Lower leg skin (tissue), 4 donors: ENCODE measurements at regions not wholly inside any gene's neighbourhood (a gene's known extent, or its start where the extent isn't known, plus 50 kb on each side); places are given as distances from the start of the nearest gene placed in this dataset.

Experiments used
- DNase-seq, 2 donors: peaks; one replicate each; pipeline ENCODE4 v3.0.0-alpha.2; 2019; ENCODE audit warnings: low spot score in 2 of 2
- H3K4me3 ChIP-seq: fragments of 200-600 bp; sonication (generic); 2 replicates; pipeline ENCODE4 v1.5.1; 2017; ENCODE audit warnings: mild to moderate bottlenecking, low read depth; ENCODE audit not compliant: poor library complexity, severe bottlenecking
- CTCF ChIP-seq, 3 donors: fragments of 450-650 bp; IDR thresholded peaks; one replicate each; pipeline ENCODE4 v1.5.1; 2016; ENCODE audit warnings: antibody characterized with exemption in 3 of 3, mild to moderate bottlenecking in 3 of 3, moderate library complexity in 2 of 3
- POLR2A ChIP-seq, 2 donors: fragments of 450-650 bp; IDR thresholded peaks; one replicate each; pipeline ENCODE4 v1.6.1; 2016 to 2017; ENCODE audit warnings: antibody characterized with exemption in 2 of 2, mild to moderate bottlenecking in 1 of 2, moderate library complexity in 1 of 2
- WGBS, 2 donors: methylation state at CpG; one replicate each; pipeline ENCODE4 v1.1.5; 2018; 5-methylcytosine and 5-hydroxymethylcytosine counted together
- intact Hi-C: fragments of 100-400 bp; cut with DNase I; formaldehyde crosslinking; loops from one replicate; pipeline ENCODE4 v1.15.0; 2023; ENCODE audit warnings: low total_unique reads

- 44 to 70% methylated on average over 7 of the region's 7 CpGs for WGBS, 2 donors
- H3K4me3 ChIP-seq = no peak overlapping the region
- intact Hi-C loops = no loop called here
- DNase-seq = no peak
- TF ChIP-seq POLR2A (IDR thresholded peaks at IDR 0.05) = no peak
- no peak for TF ChIP-seq CTCF (IDR thresholded peaks at IDR 0.05)
These were observed 1047.9 kb upstream of the RBFOX1 start for GRCh38 chr16:6284731-6285130.

GRCh38 chr16:6281994-6282393 lies 1050.7 kb upstream of the RBFOX1 start:
- DNase-seq = no peak
- no peak for TF ChIP-seq POLR2A (IDR thresholded peaks at IDR 0.05)
- no peak for TF ChIP-seq CTCF (IDR thresholded peaks at IDR 0.05)
- intact Hi-C loops = no loop called here
- WGBS, 2 donors = 92 to 93% methylated on average over 1 of the region's 1 CpG
- H3K4me3 ChIP-seq = no peak overlapping the region

- intact Hi-C loops = no loop called here
- TF ChIP-seq CTCF (IDR thresholded peaks at IDR 0.05) = no peak
- no peak for TF ChIP-seq POLR2A (IDR thresholded peaks at IDR 0.05)
- 83% methylated on average over 8 of the region's 8 CpGs for WGBS, 2 donors
- no peak overlapping the region for H3K4me3 ChIP-seq
- DNase-seq = no peak
These were observed 1051.4 kb upstream of the RBFOX1 start for GRCh38 chr16:6281274-6281673.

GRCh38 chr16:6280055-6280454 lies 1052.6 kb upstream of the RBFOX1 start:
- no peak for DNase-seq
- no peak overlapping the region for H3K4me3 ChIP-seq
- TF ChIP-seq POLR2A (IDR thresholded peaks at IDR 0.05) (no peak), CTCF (IDR thresholded peaks at IDR 0.05) (no peak)
- 78 to 83% methylated on average over 6 of the region's 6 CpGs for WGBS, 2 donors
- intact Hi-C loops = no loop called here

GRCh38 chr16:6279286-6279685 lies 1053.4 kb upstream of the RBFOX1 start:
- no peak overlapping the region for H3K4me3 ChIP-seq
- WGBS, 2 donors = 40 to 48% methylated on average over 3 of the region's 3 CpGs
- TF ChIP-seq POLR2A (IDR thresholded peaks at IDR 0.05) (no peak), CTCF (IDR thresholded peaks at IDR 0.05) (no peak)
- intact Hi-C loops = no loop called here
- DNase-seq = no peak

- no peak for TF ChIP-seq CTCF (IDR thresholded peaks at IDR 0.05)
- TF ChIP-seq POLR2A (IDR thresholded peaks at IDR 0.05) = no peak
- intact Hi-C loops = no loop called here
- DNase-seq = no peak
- H3K4me3 ChIP-seq = no peak overlapping the region
- WGBS, 2 donors = 89 to 98% methylated on average over 3 of the region's 3 CpGs
These were observed 1058.3 kb upstream of the RBFOX1 start for GRCh38 chr16:6274351-6274750.
